Muscle layer of duodenum (tissue), 2 donors: ENCODE measurements at regions not wholly inside any gene's neighbourhood (a gene's known extent, or its start where the extent isn't known, plus 50 kb on each side); places are given as distances from the start of the nearest gene placed in this dataset.

Experiments used
- H3K27ac ChIP-seq: one replicate; pipeline ENCODE4 v1.7.0; 2013; ENCODE audit warnings: mild to moderate bottlenecking, low read length
- H3K27me3 ChIP-seq: one replicate; pipeline ENCODE4 v1.7.0; 2013; ENCODE audit warnings: low read depth, mild to moderate bottlenecking, control low read depth, low read length
- H3K36me3 ChIP-seq, 2 donors: one replicate each; pipeline ENCODE4 v1.7.0; 2013; ENCODE audit warnings: low read length in 2 of 2, control low read depth in 1 of 2, mild to moderate bottlenecking in 1 of 2; ENCODE audit not compliant: insufficient read depth in 2 of 2, control insufficient read depth in 1 of 2
- H3K4me1 ChIP-seq, 2 donors: one replicate each; pipeline ENCODE4 v1.7.0; 2013; ENCODE audit warnings: low read length in 2 of 2, mild to moderate bottlenecking in 2 of 2, control low read depth in 1 of 2, moderate library complexity in 1 of 2; ENCODE audit not compliant: insufficient read depth in 2 of 2, control insufficient read depth in 1 of 2
- H3K4me3 ChIP-seq, 2 donors: one replicate each; pipeline ENCODE4 v1.7.0; 2013; ENCODE audit warnings: low read length in 2 of 2, low read depth in 1 of 2, mild to moderate bottlenecking in 1 of 2
- H3K9me3 ChIP-seq, 2 donors: one replicate each; pipeline ENCODE4 v1.7.0; 2013; ENCODE audit warnings: low read length in 2 of 2, control low read depth in 1 of 2, mild to moderate bottlenecking in 1 of 2; ENCODE audit not compliant: control insufficient read depth in 1 of 2
- donor health status: healthy.

DNA sequence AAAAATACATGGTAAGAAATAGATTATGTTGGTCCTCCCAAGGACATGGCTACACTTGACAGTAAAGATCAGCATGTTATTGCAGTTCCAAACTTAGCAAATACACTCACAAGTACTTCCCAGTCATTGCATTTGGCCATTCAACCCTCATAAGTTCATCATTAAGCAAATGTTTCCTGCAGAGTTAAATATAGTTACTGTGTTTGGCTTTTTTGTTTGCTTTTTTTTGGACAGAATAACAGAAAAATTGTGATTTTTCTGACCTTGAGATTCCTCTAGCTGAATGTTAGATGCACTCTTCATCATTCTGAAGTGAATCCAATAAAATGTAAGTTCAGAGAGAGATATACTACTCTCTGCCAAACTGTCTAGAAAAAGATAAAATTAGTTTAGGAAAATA is 295.3 kb downstream of the GPD2 start:
- H3K9me3 ChIP-seq: no peaks in the 10 kb centered on the region
- H3K27ac ChIP-seq: no peak overlapping the region
- H3K4me1 ChIP-seq: no peaks in the 10 kb centered on the region
- H3K36me3 ChIP-seq: no peaks in the 10 kb centered on the region
- no peaks in the 10 kb centered on the region for H3K27me3 ChIP-seq
- H3K4me3 ChIP-seq: no peak overlapping the region

DNA sequence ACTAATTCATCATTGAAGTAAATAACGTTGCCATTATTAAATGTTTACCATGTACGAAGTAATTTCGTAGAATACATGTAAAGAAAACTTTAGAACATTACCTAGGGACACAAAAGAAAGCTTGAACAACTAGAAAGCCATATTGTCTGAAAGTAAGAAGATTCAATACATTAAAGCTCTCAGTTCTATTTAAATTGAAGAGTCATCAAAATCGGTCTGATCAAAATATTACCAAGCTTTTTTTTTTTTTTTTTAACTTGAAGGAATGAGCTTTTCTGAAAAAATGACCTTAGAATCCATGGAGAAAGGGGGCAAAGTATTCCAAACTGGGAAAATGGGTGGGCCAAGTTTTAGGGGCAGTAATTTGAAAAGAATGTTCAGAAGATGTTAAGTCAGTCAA is 300.8 kb downstream of the GPD2 start:
- no peaks in the 10 kb centered on the region for H3K27me3 ChIP-seq
- H3K4me3 ChIP-seq: no peak overlapping the region
- no peaks in the 10 kb centered on the region for H3K9me3 ChIP-seq
- H3K36me3 ChIP-seq: no peaks in the 10 kb centered on the region
- no peak overlapping the region for H3K27ac ChIP-seq
- H3K4me1 ChIP-seq: no peaks in the 10 kb centered on the region

DNA sequence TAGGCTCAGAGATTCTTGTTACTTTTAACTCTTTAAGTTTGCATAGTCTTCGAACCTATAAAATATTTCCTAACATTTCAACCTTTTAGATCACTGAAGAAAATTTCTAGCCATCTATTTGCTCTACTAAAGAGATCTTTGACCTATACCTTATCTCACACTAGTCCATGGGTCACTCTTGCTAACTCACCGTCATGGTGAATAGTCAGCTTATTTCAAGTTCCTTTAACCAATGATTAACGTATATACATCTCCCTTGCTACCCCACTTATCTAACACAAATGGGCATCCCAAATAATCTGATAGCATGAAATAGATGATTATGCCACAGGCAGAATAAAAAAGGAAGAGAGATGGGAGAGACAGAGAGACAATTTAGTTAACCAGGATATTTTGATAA is 303.1 kb downstream of the GPD2 start:
- H3K9me3 ChIP-seq: no peaks in the 10 kb centered on the region
- no peak overlapping the region for H3K27ac ChIP-seq
- no peaks in the 10 kb centered on the region for H3K36me3 ChIP-seq
- no peak overlapping the region for H3K4me3 ChIP-seq
- H3K27me3 ChIP-seq: no peaks in the 10 kb centered on the region
- H3K4me1 ChIP-seq: no peaks in the 10 kb centered on the region

- Histone ChIP-seq H3K27me3 (no peaks in the 10 kb centered on the region), H3K4me1 (no peaks in the 10 kb centered on the region), H3K9me3 (no peaks in the 10 kb centered on the region), H3K27ac (no peak overlapping the region), H3K4me3 (no peak overlapping the region), H3K36me3 (no peaks in the 10 kb centered on the region)
These were observed 309.4 kb downstream of the GPD2 start for GRCh38 chr2:156745619-156746018.

- Histone ChIP-seq H3K4me1 (no peaks in the 10 kb centered on the region), H3K27me3 (no peaks in the 10 kb centered on the region)
These were observed 312.0 kb downstream of the GPD2 start for GRCh38 chr2:156748221-156748620.

GRCh38 chr2:156752042-156752441 is 315.9 kb downstream of the GPD2 start:
- Histone ChIP-seq H3K36me3 (no peaks in the 10 kb centered on the region), H3K9me3 (no peaks in the 10 kb centered on the region), H3K4me3 (no peak overlapping the region), H3K27me3 (no peaks in the 10 kb centered on the region), H3K4me1 (no peaks in the 10 kb centered on the region), H3K27ac (no peak overlapping the region)

More at GRCh38 chr2:156748221-156748620, 312.0 kb downstream of the GPD2 start:
- Histone ChIP-seq H3K4me3 (no peak overlapping the region), H3K36me3 (no peaks in the 10 kb centered on the region), H3K27ac (no peak overlapping the region), H3K9me3 (no peaks in the 10 kb centered on the region)

- no peaks in the 10 kb centered on the region for H3K9me3 ChIP-seq
- no peaks in the 10 kb centered on the region for H3K27me3 ChIP-seq
- no peak overlapping the region for H3K4me3 ChIP-seq
- H3K36me3 ChIP-seq: no peaks in the 10 kb centered on the region
- H3K4me1 ChIP-seq: no peaks in the 10 kb centered on the region
- H3K27ac ChIP-seq: no peak overlapping the region
These were observed 317.6 kb downstream of the GPD2 start for GRCh38 chr2:156753766-156754165.

- Histone ChIP-seq H3K27ac (no peak overlapping the region), H3K36me3 (no peaks in the 10 kb centered on the region), H3K27me3 (no peaks in the 10 kb centered on the region), H3K4me1 (no peaks in the 10 kb centered on the region), H3K4me3 (no peak overlapping the region), H3K9me3 (no peaks in the 10 kb centered on the region)
These were observed 320.3 kb downstream of the GPD2 start for GRCh38 chr2:156756516-156756915.

DNA sequence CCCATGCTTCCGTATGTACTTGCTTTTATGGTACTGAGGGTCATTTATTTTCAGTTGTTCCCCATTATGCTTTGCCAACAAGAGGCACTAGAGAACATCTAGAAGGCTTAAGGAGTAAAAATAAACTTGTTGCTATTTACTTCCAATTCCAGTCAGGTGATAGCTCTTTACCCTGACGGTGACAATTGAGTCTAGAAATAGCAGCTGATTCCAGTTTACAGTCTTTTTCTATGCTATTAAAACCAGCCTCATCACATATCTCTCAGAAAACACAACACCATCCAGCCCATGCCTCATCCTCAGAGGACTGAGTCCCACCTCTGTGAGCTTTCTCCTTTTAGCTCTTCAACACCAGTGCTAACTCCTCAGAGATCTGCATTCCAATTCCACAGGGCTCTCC is 327.0 kb downstream of the GPD2 start:
- H3K36me3 ChIP-seq: no peaks in the 10 kb centered on the region
- H3K4me1 ChIP-seq: no peaks in the 10 kb centered on the region
- no peaks in the 10 kb centered on the region for H3K9me3 ChIP-seq
- no peaks in the 10 kb centered on the region for H3K27me3 ChIP-seq
- H3K4me3 ChIP-seq: no peak overlapping the region
- no peak overlapping the region for H3K27ac ChIP-seq

- no peaks in the 10 kb centered on the region for H3K36me3 ChIP-seq
- peaks cover 0 to 2% of the 10 kb centered on the region in 2 donors for H3K9me3 ChIP-seq
- H3K4me3 ChIP-seq: no peak overlapping the region
- no peak overlapping the region for H3K27ac ChIP-seq
- H3K27me3 ChIP-seq: no peaks in the 10 kb centered on the region
- H3K4me1 ChIP-seq: no peaks in the 10 kb centered on the region
These were observed 328.9 kb downstream of the GPD2 start for GRCh38 chr2:156765043-156765442.

GRCh38 chr2:156765450-156765849 is 329.3 kb downstream of the GPD2 start:
- H3K27ac ChIP-seq: no peak overlapping the region
- H3K27me3 ChIP-seq: no peaks in the 10 kb centered on the region
- no peaks in the 10 kb centered on the region for H3K36me3 ChIP-seq
- H3K4me1 ChIP-seq: no peaks in the 10 kb centered on the region
- H3K9me3 ChIP-seq: peaks cover 0 to 5% of the 10 kb centered on the region in 2 donors
- no peak overlapping the region for H3K4me3 ChIP-seq

GRCh38 chr2:156769802-156770201 is 333.6 kb downstream of the GPD2 start:
- Histone ChIP-seq H3K4me1 (no peaks in the 10 kb centered on the region), H3K36me3 (no peaks in the 10 kb centered on the region), H3K27ac (no peak overlapping the region), H3K27me3 (no peaks in the 10 kb centered on the region), H3K9me3 (peaks cover 0 to 5% of the 10 kb centered on the region in 2 donors), H3K4me3 (no peak overlapping the region)
